WTC11 (cell line): ENCODE measurements at regions not wholly inside any gene's neighbourhood (a gene's known extent, or its start where the extent isn't known, plus 50 kb on each side); places are given as distances from the start of the nearest gene placed in this dataset.

Source experiments
- ATAC-seq: fragments of 200-7000 bp; cut with Tn5 transposase; 2 replicates; pipeline ENCODE4 v1.10.0; 2021; ENCODE audit warnings: mild to moderate bottlenecking, moderate library complexity
- CTCF ChIA-PET: fragments of 300-600 bp; sonication (Branson Sonifier 250); formaldehyde crosslinking; loops from one replicate; lab custom pipeline; 2021; ENCODE audit warnings: antibody characterized with exemption; lab: Charles Lee
- POLR2A ChIA-PET: fragments of 350-600 bp; sonication (Branson Sonifier 250); formaldehyde crosslinking; loops from one replicate; lab custom pipeline; 2021; ENCODE audit warnings: antibody characterized with exemption; lab: Charles Lee
- DNase-seq: peaks from one replicate; pipeline ENCODE4 v3.0.0; 2021; ENCODE audit warnings: low spot score
- H3K27ac Mint-ChIP-seq: 2 replicates; pipeline ENCODE4 v1.8.0; 2021; ENCODE audit warnings: mixed read lengths
- H3K27me3 Mint-ChIP-seq: 2 replicates; pipeline ENCODE4 v1.8.0; 2021; ENCODE audit warnings: low read depth, mild to moderate bottlenecking, moderate library complexity, mixed read lengths
- H3K36me3 Mint-ChIP-seq: 2 replicates; pipeline ENCODE4 v1.8.0; 2021; ENCODE audit warnings: mixed read lengths
- H3K4me1 Mint-ChIP-seq: 2 replicates; pipeline ENCODE4 v1.8.0; 2022; ENCODE audit warnings: mixed read lengths
- H3K4me3 Mint-ChIP-seq: 2 replicates; pipeline ENCODE4 v1.8.0; 2021; ENCODE audit warnings: mild to moderate bottlenecking, moderate library complexity, mixed read lengths
- H3K9me3 Mint-ChIP-seq: 2 replicates; pipeline ENCODE4 v1.8.0; 2021; ENCODE audit warnings: mixed read lengths
- ELF4 ChIP-seq: sonication (generic); formaldehyde crosslinking; IDR thresholded peaks from 2 replicates; pipeline ENCODE4 v1.8.1; 2022; ENCODE audit warnings: low read depth, mild to moderate bottlenecking, moderate library complexity, missing genetic modification reagents
- FOXJ3 ChIP-seq: sonication (generic); formaldehyde crosslinking; IDR thresholded peaks from 2 replicates; pipeline ENCODE4 v1.9.0; 2021; ENCODE audit warnings: missing genetic modification reagents, mild to moderate bottlenecking, borderline replicate concordance
- FOXK1 ChIP-seq: sonication (generic); formaldehyde crosslinking; IDR thresholded peaks from 2 replicates; pipeline ENCODE4 v1.8.0; 2022; ENCODE audit warnings: mild to moderate bottlenecking, moderate library complexity, missing genetic modification reagents
- GABPB1 ChIP-seq: sonication (generic); formaldehyde crosslinking; IDR thresholded peaks from 2 replicates; pipeline ENCODE4 v1.8.1; 2023; ENCODE audit warnings: mild to moderate bottlenecking, missing genetic modification reagents
- KAT7 ChIP-seq: sonication (generic); formaldehyde crosslinking; IDR thresholded peaks from 2 replicates; pipeline ENCODE4 v1.8.1; 2023; ENCODE audit warnings: missing genetic modification reagents, mild to moderate bottlenecking, borderline replicate concordance
- MXD4 ChIP-seq: fragments of 250-450 bp; sonication (Bioruptor Pico); IDR thresholded peaks from 2 replicates; pipeline ENCODE4 v1.8.0; 2021; ENCODE audit warnings: mild to moderate bottlenecking, moderate library complexity, borderline replicate concordance
- NR1H2 ChIP-seq: sonication (generic); formaldehyde crosslinking; IDR thresholded peaks from 2 replicates; pipeline ENCODE4 v1.9.0; 2021; ENCODE audit warnings: mild to moderate bottlenecking, moderate library complexity, missing genetic modification reagents
- RELA ChIP-seq: sonication (generic); formaldehyde crosslinking; IDR thresholded peaks from 2 replicates; pipeline ENCODE4 v1.8.1; 2022; ENCODE audit warnings: missing genetic modification reagents, mild to moderate bottlenecking, borderline replicate concordance
- TCF7 ChIP-seq: sonication (generic); formaldehyde crosslinking; IDR thresholded peaks from 2 replicates; pipeline ENCODE4 v1.8.0; 2022; ENCODE audit warnings: mild to moderate bottlenecking, low read depth, missing genetic modification reagents, moderate library complexity
- ZBTB21 ChIP-seq: sonication (generic); formaldehyde crosslinking; IDR thresholded peaks from 2 replicates; pipeline ENCODE4 v1.8.1; 2023; ENCODE audit warnings: mild to moderate bottlenecking, missing genetic modification reagents, borderline replicate concordance
- ZMAT4 ChIP-seq: fragments of 250-450 bp; sonication (Bioruptor Pico); IDR thresholded peaks from 2 replicates; pipeline ENCODE4 v1.9.0; 2021; ENCODE audit warnings: mild to moderate bottlenecking
- ZNF121 ChIP-seq: sonication (generic); formaldehyde crosslinking; IDR thresholded peaks from 2 replicates; pipeline ENCODE4 v1.8.0; 2023; ENCODE audit warnings: missing genetic modification reagents
- ZNF416 ChIP-seq: fragments of 250-450 bp; sonication (Bioruptor Pico); IDR thresholded peaks from 2 replicates; pipeline ENCODE4 v1.9.0; 2021; ENCODE audit warnings: mild to moderate bottlenecking, inconsistent platforms
- ZSCAN18 ChIP-seq: fragments of 250-450 bp; sonication (Bioruptor Pico); IDR thresholded peaks from 2 replicates; pipeline ENCODE4 v2.1.2; 2022; ENCODE audit warnings: mild to moderate bottlenecking, moderate library complexity
- TF ChIP-seq, protein P1 (sequence below): fragments of 250-450 bp; sonication (Bioruptor Pico); IDR thresholded peaks from 2 replicates; pipeline ENCODE4 v1.9.0; 2021; ENCODE audit warnings: moderate library complexity, mild to moderate bottlenecking, inconsistent platforms, borderline replicate concordance
- TF ChIP-seq, protein P2 (sequence below): sonication (generic); formaldehyde crosslinking; IDR thresholded peaks from 2 replicates; pipeline ENCODE4 v1.8.1; 2023; ENCODE audit warnings: mild to moderate bottlenecking, missing genetic modification reagents, moderate library complexity
- TF ChIP-seq, protein P3 (sequence below): fragments of 250-450 bp; sonication (Bioruptor Pico); conservative IDR thresholded peaks from 2 replicates; pipeline ENCODE4 v1.9.0; 2021; ENCODE audit warnings: mild to moderate bottlenecking

- peaks cover 36% of the 10 kb centered on the region for H3K36me3 Mint-ChIP-seq
- TF ChIP-seq ZSCAN18 (no peak), FOXJ3 (no peak)
- DNase-seq, result no peak
- H3K27ac Mint-ChIP-seq, result no peak overlapping the region
- H3K4me1 Mint-ChIP-seq, result no peaks in the 10 kb centered on the region
- ATAC-seq, result no peak
- no peaks in the 10 kb centered on the region for H3K27me3 Mint-ChIP-seq
- ChIA-PET POLR2A (no interaction called here), CTCF (no interaction called here)
- peaks cover 21% of the 10 kb centered on the region for H3K9me3 Mint-ChIP-seq
- H3K4me3 Mint-ChIP-seq, result no peak overlapping the region
Measured at GRCh38 chr10:130928306-130928705, 383.2 kb downstream of the TCERG1L start.

DNA sequence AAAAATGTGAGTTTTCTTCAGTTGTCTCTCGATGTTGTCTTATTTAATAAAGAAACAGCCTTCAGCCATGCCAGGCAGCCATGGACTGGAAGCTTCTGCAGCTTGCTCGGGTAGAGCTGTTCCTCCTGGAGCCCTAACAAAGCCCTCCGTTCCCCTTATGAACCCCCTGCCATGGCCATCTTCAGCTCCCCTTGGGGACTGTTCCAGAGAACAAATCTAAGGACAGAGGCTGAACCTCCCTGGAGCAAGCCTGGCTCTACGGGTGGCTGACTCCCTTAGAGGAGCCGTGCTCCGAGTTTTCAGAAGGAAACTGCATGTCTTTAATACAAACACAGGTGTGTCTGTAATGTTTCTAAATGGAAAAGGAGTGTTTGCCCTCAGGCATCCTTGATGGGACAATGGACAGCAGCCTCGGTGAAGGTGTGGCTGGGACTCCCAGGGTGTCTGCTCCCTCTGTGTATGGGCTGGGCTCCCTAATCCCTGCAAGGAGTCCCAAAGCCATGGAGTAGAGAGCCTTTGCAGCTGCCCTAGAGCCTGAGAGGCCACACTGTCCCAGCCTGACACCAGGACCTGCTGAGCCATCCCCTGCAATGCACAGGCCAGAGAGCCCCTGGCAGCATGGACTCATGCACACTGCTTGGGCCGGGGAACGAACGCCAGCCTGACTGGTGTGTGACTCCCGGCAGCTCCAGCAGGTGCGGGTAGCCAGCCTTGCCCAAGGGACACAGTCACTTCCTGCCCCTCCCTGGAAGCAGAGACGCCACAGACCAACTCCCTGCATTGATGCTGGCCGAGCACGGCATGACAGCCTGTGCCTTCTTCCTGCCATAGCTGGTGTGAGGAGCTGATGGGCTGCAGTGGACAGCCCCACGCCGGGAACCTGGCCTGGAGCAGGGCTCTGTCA, 381.8 kb downstream of the TCERG1L start:
- TF ChIP-seq ZNF416 (CRISPR knock-in tag) (no peak), ZMAT4 (CRISPR knock-in tag) (no peak), MXD4 (CRISPR knock-in tag) (no peak), NR1H2 (CRISPR knock-in tag) (no peak), RELA (CRISPR knock-in tag) (no peak), TCF7 (CRISPR knock-in tag) (no peak), FOXK1 (no peak), FOXJ3 (no peak), ZBTB21 (CRISPR knock-in tag) (no peak), KAT7 (CRISPR knock-in tag) (no peak), ZNF121 (CRISPR knock-in tag) (no peak), ZSCAN18 (no peak), GABPB1 (CRISPR knock-in tag) (no peak), ELF4 (no peak)
- TF ChIP-seq, protein P1, sequence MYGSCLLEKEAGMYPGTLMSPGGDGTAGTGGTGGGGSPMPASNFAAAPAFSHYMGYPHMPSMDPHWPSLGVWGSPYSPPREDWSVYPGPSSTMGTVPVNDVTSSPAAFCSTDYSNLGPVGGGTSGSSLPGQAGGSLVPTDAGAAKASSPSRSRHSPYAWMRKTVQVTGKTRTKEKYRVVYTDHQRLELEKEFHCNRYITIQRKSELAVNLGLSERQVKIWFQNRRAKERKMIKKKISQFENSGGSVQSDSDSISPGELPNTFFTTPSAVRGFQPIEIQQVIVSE, result no peak
- TF ChIP-seq, protein P2, sequence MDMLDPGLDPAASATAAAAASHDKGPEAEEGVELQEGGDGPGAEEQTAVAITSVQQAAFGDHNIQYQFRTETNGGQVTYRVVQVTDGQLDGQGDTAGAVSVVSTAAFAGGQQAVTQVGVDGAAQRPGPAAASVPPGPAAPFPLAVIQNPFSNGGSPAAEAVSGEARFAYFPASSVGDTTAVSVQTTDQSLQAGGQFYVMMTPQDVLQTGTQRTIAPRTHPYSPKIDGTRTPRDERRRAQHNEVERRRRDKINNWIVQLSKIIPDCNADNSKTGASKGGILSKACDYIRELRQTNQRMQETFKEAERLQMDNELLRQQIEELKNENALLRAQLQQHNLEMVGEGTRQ (CRISPR knock-in tag), result no peak
- TF ChIP-seq, protein P3, sequence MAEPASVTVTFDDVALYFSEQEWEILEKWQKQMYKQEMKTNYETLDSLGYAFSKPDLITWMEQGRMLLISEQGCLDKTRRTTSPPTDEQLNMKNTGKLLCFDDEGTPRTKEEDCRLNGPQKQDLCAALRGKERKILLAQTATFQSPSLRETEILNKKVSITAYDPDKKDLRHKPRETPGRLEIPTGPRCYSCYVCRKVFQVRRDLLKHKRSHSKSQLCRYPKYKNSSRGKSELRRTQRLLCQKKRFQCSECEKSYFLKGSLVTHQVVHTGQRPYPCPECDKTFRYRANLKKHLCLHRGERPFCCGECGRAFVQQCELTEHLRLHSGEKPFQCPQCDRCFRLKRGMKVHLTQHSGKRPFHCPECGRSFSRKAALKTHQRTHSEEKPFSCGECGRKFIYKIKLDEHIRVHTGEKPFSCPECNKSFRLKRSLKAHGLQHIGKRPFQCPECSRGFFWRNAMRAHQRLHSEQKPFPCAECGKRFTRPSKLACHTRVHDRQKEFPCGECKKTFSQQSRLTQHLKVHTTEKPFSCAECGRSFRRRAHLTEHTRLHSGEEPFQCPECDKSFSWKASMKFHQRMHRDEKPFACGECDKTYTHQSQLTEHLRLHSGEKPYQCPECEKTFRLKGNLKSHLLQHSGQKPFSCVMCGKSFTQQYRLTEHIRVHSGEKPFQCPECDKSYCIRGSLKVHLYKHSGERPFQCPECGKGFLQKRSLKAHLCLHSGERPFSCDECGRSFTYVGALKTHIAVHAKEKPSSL, result no peak
- no peaks in the 10 kb centered on the region for H3K27me3 Mint-ChIP-seq
- H3K36me3 Mint-ChIP-seq, result peaks cover 45% of the 10 kb centered on the region
- no peak for DNase-seq
- H3K4me1 Mint-ChIP-seq, result peaks cover 6% of the 10 kb centered on the region
- no peak overlapping the region for H3K4me3 Mint-ChIP-seq
- H3K9me3 Mint-ChIP-seq, result peaks cover 29% of the 10 kb centered on the region
- ChIA-PET POLR2A (no interaction called here), CTCF (no interaction called here)
- H3K27ac Mint-ChIP-seq, result no peak overlapping the region
- no peak for ATAC-seq
